CD4-positive, alpha-beta T cell (primary cell): ENCODE measurements at regions not wholly inside any gene's neighbourhood (a gene's known extent, or its start where the extent isn't known, plus 50 kb on each side); places are given as distances from the start of the nearest gene placed in this dataset.
"Not testable (repeated sequence)": the region's sequence is repeated elsewhere in the genome, so short reads cannot be mapped to it uniquely, and the experiment has no call there.

Source experiments
- ATAC-seq: fragments of 200-7000 bp; cut with Tn5 transposase; one replicate; pipeline ENCODE4 v1.10.0; 2022; ENCODE audit warnings: mild to moderate bottlenecking; ENCODE audit not compliant: poor library complexity
- CTCF ChIA-PET: fragments of 350-600 bp; sonication (Branson Sonifier 250); formaldehyde crosslinking; loops from one replicate; lab custom pipeline; 2021; ENCODE audit warnings: antibody characterized with exemption, inconsistent platforms; lab: Charles Lee
- POLR2A ChIA-PET: fragments of 350-600 bp; sonication (Branson Sonifier 250); formaldehyde crosslinking; loops from one replicate; lab custom pipeline; 2021; ENCODE audit warnings: antibody characterized with exemption, inconsistent platforms; lab: Charles Lee
- DNase-seq, 14 experiments: peaks; one replicate each; pipeline ENCODE4 v3.0.0-alpha.2; 2013 to 2020; ENCODE audit warnings: mixed read lengths in 2 of 14
- H3K27ac ChIP-seq, 2 donors: one replicate each; pipeline versions ENCODE4 v1.5.1 to v1.7.0; 2013; ENCODE audit warnings: low read length in 2 of 2, low read depth in 1 of 2, mild to moderate bottlenecking in 1 of 2
- H3K27me3 ChIP-seq, 2 experiments: 1 replicate in 1 of 2; 2 replicates in 1 of 2; pipeline versions ENCODE4 v1.6.1 to v1.7.0; 2013; ENCODE audit warnings: low read length in 2 of 2, control low read depth in 1 of 2, mild to moderate bottlenecking in 1 of 2, moderate library complexity in 1 of 2; ENCODE audit not compliant: insufficient read depth in 2 of 2, control insufficient read depth in 1 of 2
- H3K36me3 ChIP-seq: one replicate; pipeline ENCODE4 v1.6.1; 2013; ENCODE audit warnings: low read length, control low read depth; ENCODE audit not compliant: insufficient read depth
- H3K4me1 ChIP-seq: one replicate; pipeline ENCODE4 v1.6.1; 2013; ENCODE audit warnings: low read length, control low read depth; ENCODE audit not compliant: insufficient read depth
- H3K4me3 ChIP-seq: one replicate; pipeline ENCODE4 v1.5.1; 2013; ENCODE audit warnings: mild to moderate bottlenecking, low read length, moderate library complexity
- H3K9me3 ChIP-seq, 2 experiments: 1 replicate in 1 of 2; 2 replicates in 1 of 2; pipeline versions ENCODE4 v1.6.1 to v1.7.0; 2013; ENCODE audit warnings: low read length in 2 of 2, mild to moderate bottlenecking in 2 of 2, control low read depth in 1 of 2, moderate library complexity in 1 of 2; ENCODE audit not compliant: control insufficient read depth in 1 of 2, insufficient read depth in 1 of 2
- H3K27ac Mint-ChIP-seq: one replicate; pipeline ENCODE4 v1.8.0; 2020; ENCODE audit warnings: mixed read lengths
- H3K27me3 Mint-ChIP-seq: one replicate; pipeline ENCODE4 v1.8.0; 2021; ENCODE audit warnings: mixed read lengths
- H3K36me3 Mint-ChIP-seq: one replicate; pipeline ENCODE4 v1.8.0; 2021; ENCODE audit warnings: low read depth, mixed read lengths
- H3K4me1 Mint-ChIP-seq: one replicate; pipeline ENCODE4 v1.8.0; 2021; ENCODE audit warnings: low read depth, mixed read lengths
- H3K4me3 Mint-ChIP-seq: one replicate; pipeline ENCODE4 v1.8.0; 2020; ENCODE audit warnings: mild to moderate bottlenecking, mixed read lengths
- H3K9me3 Mint-ChIP-seq: one replicate; pipeline ENCODE4 v1.8.0; 2020; ENCODE audit warnings: mixed read lengths
- CTCF ChIP-seq: fragments of 200-600 bp; IDR thresholded peaks from one replicate; pipeline ENCODE4 v1.8.0; 2022; ENCODE audit warnings: antibody characterized with exemption, mild to moderate bottlenecking
- intact Hi-C, 2 experiments: fragments of 100-400 bp; cut with DNase I in 1 of 2; cut with micrococcal nuclease in 1 of 2; formaldehyde crosslinking; loops; one replicate each; pipeline versions ENCODE4 v1.15.1 to v1.9.0; 2023 to 2025; cut with DNase I, micrococcal nuclease

GRCh38 chr5:93990504-93991070 lies 249.2 kb upstream of the POU5F2 start:
- no peak overlapping the region for H3K4me3 Mint-ChIP-seq
- ATAC-seq (no peak), DNase-seq (no peak)
- ChIA-PET CTCF (interaction anchor here (1.2 kb wide), 1 partner anchor 15 kb away, joined by 3 read pairs; no protein-coding TSS in a partner anchor), POLR2A (no interaction called here)
- intact Hi-C loops, result no loop called here
- peaks cover 0 to 8% of the 10 kb centered on the region in 2 experiments for H3K9me3 ChIP-seq
- no peak overlapping the region for H3K4me3 ChIP-seq
- H3K36me3 Mint-ChIP-seq, result peaks cover 39% of the 10 kb centered on the region
- no peaks in the 10 kb centered on the region for H3K4me1 ChIP-seq
- no peak overlapping the region for H3K27ac ChIP-seq
- H3K4me1 Mint-ChIP-seq, result peaks cover 7% of the 10 kb centered on the region
- H3K27ac Mint-ChIP-seq, result no peak overlapping the region
- TF ChIP-seq CTCF, result no peak
- H3K27me3 Mint-ChIP-seq, result no peaks in the 10 kb centered on the region
- H3K36me3 ChIP-seq, result no peaks in the 10 kb centered on the region
- peaks cover 6% of the 10 kb centered on the region for H3K9me3 Mint-ChIP-seq
- no peaks in the 10 kb centered on the region for H3K27me3 ChIP-seq

GRCh38 chr5:93985940-93986570 lies 244.7 kb upstream of the POU5F2 start:
- H3K27ac ChIP-seq, H3K36me3 ChIP-seq, H3K4me3 Mint-ChIP-seq, H3K4me1 Mint-ChIP-seq, H3K27me3 ChIP-seq, H3K4me3 ChIP-seq, intact Hi-C loops, ATAC-seq, POLR2A ChIA-PET, H3K4me1 ChIP-seq, H3K27ac Mint-ChIP-seq, H3K27me3 Mint-ChIP-seq, CTCF ChIA-PET: not testable (repeated sequence)
- DNase-seq, result peak in 1 of 14 experiments; percentile 3
- H3K9me3 ChIP-seq, result peaks cover 0 to 13% of the 10 kb centered on the region in 2 experiments
- H3K36me3 Mint-ChIP-seq, result peaks cover 67% of the 10 kb centered on the region
- H3K9me3 Mint-ChIP-seq, result peaks cover 12% of the 10 kb centered on the region

DNA sequence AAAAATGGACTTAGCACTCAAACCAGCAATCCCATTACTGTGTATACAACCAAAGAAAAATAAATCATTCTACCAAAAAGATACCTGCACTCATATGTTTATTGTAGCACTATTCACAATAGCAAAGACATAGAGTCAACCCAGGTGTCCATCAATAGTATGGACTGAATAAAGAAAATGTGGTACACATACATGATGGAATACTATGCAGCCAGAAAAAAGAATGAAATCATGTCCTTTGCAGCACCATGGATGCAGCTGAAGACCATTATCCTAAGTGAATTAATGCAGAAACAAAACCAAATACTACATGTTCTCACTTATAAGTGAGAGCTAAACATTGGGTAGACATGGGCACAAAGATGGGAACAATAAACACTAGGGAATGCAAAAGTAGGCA lies 236.8 kb upstream of the POU5F2 start:
- ATAC-seq (no peak), DNase-seq (no peak)
- no peaks in the 10 kb centered on the region for H3K27me3 Mint-ChIP-seq
- H3K27ac Mint-ChIP-seq, result no peak overlapping the region
- Histone ChIP-seq H3K27ac (no peak overlapping the region), H3K4me1 (no peaks in the 10 kb centered on the region), H3K27me3 (no peaks in the 10 kb centered on the region), H3K9me3 (peaks cover 9 to 29% of the 10 kb centered on the region in 2 experiments), H3K36me3 (no peaks in the 10 kb centered on the region), H3K4me3 (no peak overlapping the region)
- POLR2A ChIA-PET, result no interaction called here
- no peak overlapping the region for H3K4me3 Mint-ChIP-seq
- peaks cover 5% of the 10 kb centered on the region for H3K4me1 Mint-ChIP-seq
- CTCF ChIA-PET, result no interaction called here
- H3K36me3 Mint-ChIP-seq, result peaks cover 85% of the 10 kb centered on the region
- TF ChIP-seq CTCF, result no peak
- peaks cover 38% of the 10 kb centered on the region for H3K9me3 Mint-ChIP-seq
- intact Hi-C loops, result no loop called here
